GM10248 (cell line): ENCODE measurements at regions not wholly inside any gene's neighbourhood (a gene's known extent, or its start where the extent isn't known, plus 50 kb on each side); places are given as distances from the start of the nearest gene placed in this dataset.

Experiments used
- CTCF ChIA-PET: fragments of 300-600 bp; sonication (Branson Sonifier 250); formaldehyde crosslinking; extraction: SDS; loops from one replicate; lab custom pipeline; 2021; ENCODE audit warnings: antibody characterized with exemption; lab: Yijun Ruan, JAX
- POLR2A ChIA-PET: fragments of 350-650 bp; sonication (Branson Sonifier 250); formaldehyde crosslinking; extraction: SDS; loops from one replicate; lab custom pipeline; 2020; ENCODE audit warnings: antibody characterized with exemption; lab: Yijun Ruan, JAX
- DNase-seq: peaks from one replicate; pipeline ENCODE4 v3.0.0; 2012; ENCODE audit errors: extremely low spot score
- TF ChIP-seq, protein P1 (sequence below): IDR thresholded peaks from 2 replicates; pipeline ENCODE4 v1.5.1; 2012; ENCODE audit warnings: mild to moderate bottlenecking, low read depth; ENCODE audit errors: extremely low read depth, missing control alignments, control extremely low read depth

- no peak for DNase-seq
- TF ChIP-seq, protein P1, sequence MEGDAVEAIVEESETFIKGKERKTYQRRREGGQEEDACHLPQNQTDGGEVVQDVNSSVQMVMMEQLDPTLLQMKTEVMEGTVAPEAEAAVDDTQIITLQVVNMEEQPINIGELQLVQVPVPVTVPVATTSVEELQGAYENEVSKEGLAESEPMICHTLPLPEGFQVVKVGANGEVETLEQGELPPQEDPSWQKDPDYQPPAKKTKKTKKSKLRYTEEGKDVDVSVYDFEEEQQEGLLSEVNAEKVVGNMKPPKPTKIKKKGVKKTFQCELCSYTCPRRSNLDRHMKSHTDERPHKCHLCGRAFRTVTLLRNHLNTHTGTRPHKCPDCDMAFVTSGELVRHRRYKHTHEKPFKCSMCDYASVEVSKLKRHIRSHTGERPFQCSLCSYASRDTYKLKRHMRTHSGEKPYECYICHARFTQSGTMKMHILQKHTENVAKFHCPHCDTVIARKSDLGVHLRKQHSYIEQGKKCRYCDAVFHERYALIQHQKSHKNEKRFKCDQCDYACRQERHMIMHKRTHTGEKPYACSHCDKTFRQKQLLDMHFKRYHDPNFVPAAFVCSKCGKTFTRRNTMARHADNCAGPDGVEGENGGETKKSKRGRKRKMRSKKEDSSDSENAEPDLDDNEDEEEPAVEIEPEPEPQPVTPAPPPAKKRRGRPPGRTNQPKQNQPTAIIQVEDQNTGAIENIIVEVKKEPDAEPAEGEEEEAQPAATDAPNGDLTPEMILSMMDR = no peak
- ChIA-PET POLR2A (no interaction called here), CTCF (no interaction called here)
These were observed 70.0 kb upstream of the RAD23B start for GRCh38 chr9:107213080-107213479.

- ChIA-PET POLR2A (no interaction called here), CTCF (no interaction called here)
- peak; percentile 45 for DNase-seq
- TF ChIP-seq, protein P1 = no peak
These were observed 69.5 kb upstream of the RAD23B start for GRCh38 chr9:107213561-107214028.

GRCh38 chr9:107214381-107214780 lies 68.7 kb upstream of the RAD23B start:
- ChIA-PET CTCF (no interaction called here), POLR2A (no interaction called here)
- DNase-seq = no peak
- TF ChIP-seq, protein P1 = no peak

DNA sequence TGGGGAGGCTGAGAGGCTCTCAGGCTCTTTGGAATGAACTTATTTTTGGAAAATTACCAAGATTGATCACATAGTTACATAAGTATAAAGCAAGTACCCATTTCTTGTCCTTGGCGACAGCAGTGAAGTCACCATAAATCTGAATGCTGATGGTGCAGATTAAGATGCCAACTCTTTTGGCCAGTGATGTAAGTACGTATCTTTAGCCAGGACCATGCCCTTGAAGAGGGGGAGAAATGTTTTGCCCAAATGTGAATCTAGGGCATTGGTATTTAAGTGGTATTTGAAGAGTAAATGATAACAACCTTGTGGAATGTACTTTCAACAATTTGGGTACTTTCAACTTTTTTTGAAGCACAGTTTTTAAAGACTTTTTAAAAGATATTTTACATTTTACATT lies 68.2 kb upstream of the RAD23B start:
- TF ChIP-seq, protein P1 = no peak
- POLR2A ChIA-PET = no interaction called here
- no peak for DNase-seq
- CTCF ChIA-PET = no interaction called here

- ChIA-PET POLR2A (interaction anchor here (0.7 kb wide), 1 partner anchor 46 kb away, joined by 4 read pairs; no protein-coding TSS in a partner anchor), CTCF (no interaction called here)
- DNase-seq = no peak
- TF ChIP-seq, protein P1 = no peak
These were observed 67.7 kb upstream of the RAD23B start for GRCh38 chr9:107215381-107215780.

DNA sequence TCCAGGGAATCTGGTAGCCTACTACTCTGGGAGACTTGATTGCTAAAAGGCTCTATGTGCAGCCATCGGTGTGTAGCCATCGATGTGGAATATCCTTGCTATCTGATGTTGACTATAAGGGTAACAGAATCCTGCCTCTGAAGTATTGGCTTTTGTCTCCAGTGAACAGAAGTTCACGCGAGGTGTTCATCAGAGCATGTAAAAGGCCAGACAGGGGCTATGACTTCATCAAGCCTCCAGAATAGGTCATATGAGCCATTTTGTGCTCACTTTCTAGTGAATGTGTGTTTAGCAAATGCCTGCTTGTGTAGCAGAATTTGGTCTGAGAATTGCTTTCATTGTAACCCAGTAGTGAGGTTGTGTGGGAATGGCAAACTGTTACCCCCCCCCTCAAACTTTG lies 66.8 kb upstream of the RAD23B start:
- DNase-seq = no peak
- CTCF ChIA-PET = no interaction called here
- TF ChIP-seq, protein P1 = no peak
- POLR2A ChIA-PET = no interaction called here
